ENCODE measurements at regions not wholly inside any gene's neighbourhood (a gene's known extent, or its start where the extent isn't known, plus 50 kb on each side); places are given as distances from the start of the nearest gene placed in this dataset.

DNA sequence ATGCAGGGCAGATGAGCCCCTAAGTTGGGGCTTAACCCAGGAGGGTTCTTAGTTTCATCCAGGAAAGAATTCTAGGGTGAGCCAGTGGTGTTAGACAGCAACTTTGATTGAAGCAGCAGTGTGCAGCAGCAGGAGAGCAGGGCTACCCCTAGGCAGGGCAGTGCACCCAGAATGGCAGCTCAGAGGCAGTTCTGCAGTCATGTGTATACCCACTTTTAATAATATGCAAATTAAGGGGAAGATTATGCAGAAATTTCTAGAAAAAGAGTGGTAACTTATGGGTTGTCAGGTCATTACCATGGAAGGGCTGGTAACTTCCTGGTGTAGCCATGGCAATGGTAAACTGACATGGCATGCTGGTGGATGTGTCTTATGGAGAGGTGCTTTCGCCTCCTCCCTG lies 297.5 kb downstream of the PCNX1 start:
- no peak overlapping the region for H4K8ac ChIP-seq (replicated peaks; ENCODE audit: insufficient read length, low read depth, low read length)
- no peak overlapping the region for H2BK20ac ChIP-seq (ENCODE audit: low read depth, low read length, poor library complexity, severe bottlenecking)
- Mint-ChIP-seq H3K4me1 (peaks cover 8 to 14% of the 10 kb centered on the region in 2 experiments), H3K36me3 (ENCODE audit: insufficient read depth in 1 of 3, low read depth in 3 of 3) (peaks cover 0 to 10% (median 0%) of the 10 kb centered on the region in 3 experiments; a peak in 3 of 7 replicates), H3K4me3 (no peak overlapping the region), H3K27ac (no peak overlapping the region; a peak in 1 of 7 replicates), H3K9me3 (peaks cover 11 to 13% of the 10 kb centered on the region in 2 experiments; a peak in 4 of 5 replicates), H3K27me3 (ENCODE audit: low read depth) (peaks cover 2% of the 10 kb centered on the region)
- no peak overlapping the region for H3K56ac ChIP-seq (ENCODE audit: insufficient read length, low read depth, low read length)
- no peaks in the 10 kb centered on the region for H3K79me1 ChIP-seq (ENCODE audit: insufficient read depth, low read depth, low read length, poor library complexity, severe bottlenecking)
- no peak overlapping the region for H4K5ac ChIP-seq (ENCODE audit: insufficient read length, low read depth, low read length)
- no peak overlapping the region for H3K18ac ChIP-seq (ENCODE audit: insufficient read length, low read depth, low read length)
- H3K27ac ChIP-seq (ENCODE audit: insufficient read length, low read depth, low read length), result no peak overlapping the region
- H3K14ac ChIP-seq (ENCODE audit: insufficient read depth, low read length), result no peak overlapping the region
- H2BK12ac ChIP-seq (ENCODE audit: insufficient read length, low read depth, low read length), result no peak overlapping the region
- no peak overlapping the region for H3K4me2 ChIP-seq (ENCODE audit: insufficient read depth, insufficient read length, low read length)
- H3K9ac ChIP-seq (ENCODE audit: extremely low read depth, insufficient read length, low read length), result no peak overlapping the region
- no peak overlapping the region for H2BK15ac ChIP-seq (ENCODE audit: low read depth, low read length)
- H3T11ph ChIP-seq (ENCODE audit: low read length), result no peak overlapping the region
- DNase-seq, result no peak
- H3K27me3 ChIP-seq (ENCODE audit: insufficient read depth, low read length), result no peaks in the 10 kb centered on the region
- no peak overlapping the region for H3K4ac ChIP-seq (ENCODE audit: low read depth, low read length)
- no CpG with 5 or more reads among the region's 1 CpG for WGBS (ENCODE audit: extremely low coverage, insufficient read length, low lambda C conversion rate)
- no peak overlapping the region for H3K23ac ChIP-seq (ENCODE audit: insufficient read length, low read depth, low read length)
- H4K20me1 ChIP-seq (ENCODE audit: control insufficient read depth, insufficient read depth, insufficient read length), result no peaks in the 10 kb centered on the region
- no peaks in the 10 kb centered on the region for H3K4me1 ChIP-seq (ENCODE audit: insufficient read depth, low read length)
- no peak overlapping the region for H2AK5ac ChIP-seq (ENCODE audit: insufficient read length, low read length)
- no peak overlapping the region for H2BK5ac ChIP-seq (ENCODE audit: insufficient read length, low read length)
- H2BK120ac ChIP-seq (ENCODE audit: low read depth, low read length, poor library complexity, severe bottlenecking), result no peak overlapping the region
- H3K9me3 ChIP-seq (ENCODE audit: control insufficient read depth, low read depth, low read length), result no peaks in the 10 kb centered on the region
- no peak overlapping the region for H4K91ac ChIP-seq (ENCODE audit: insufficient read length, low read depth, low read length)
- H3K79me2 ChIP-seq (ENCODE audit: insufficient read depth, low read length), result no peaks in the 10 kb centered on the region
- no peaks in the 10 kb centered on the region for H3K23me2 ChIP-seq (ENCODE audit: insufficient read length, low read depth, low read length, poor library complexity, severe bottlenecking)
- H2AFZ ChIP-seq (ENCODE audit: low read length), result no peak overlapping the region
- TF ChIP-seq, protein P1, sequence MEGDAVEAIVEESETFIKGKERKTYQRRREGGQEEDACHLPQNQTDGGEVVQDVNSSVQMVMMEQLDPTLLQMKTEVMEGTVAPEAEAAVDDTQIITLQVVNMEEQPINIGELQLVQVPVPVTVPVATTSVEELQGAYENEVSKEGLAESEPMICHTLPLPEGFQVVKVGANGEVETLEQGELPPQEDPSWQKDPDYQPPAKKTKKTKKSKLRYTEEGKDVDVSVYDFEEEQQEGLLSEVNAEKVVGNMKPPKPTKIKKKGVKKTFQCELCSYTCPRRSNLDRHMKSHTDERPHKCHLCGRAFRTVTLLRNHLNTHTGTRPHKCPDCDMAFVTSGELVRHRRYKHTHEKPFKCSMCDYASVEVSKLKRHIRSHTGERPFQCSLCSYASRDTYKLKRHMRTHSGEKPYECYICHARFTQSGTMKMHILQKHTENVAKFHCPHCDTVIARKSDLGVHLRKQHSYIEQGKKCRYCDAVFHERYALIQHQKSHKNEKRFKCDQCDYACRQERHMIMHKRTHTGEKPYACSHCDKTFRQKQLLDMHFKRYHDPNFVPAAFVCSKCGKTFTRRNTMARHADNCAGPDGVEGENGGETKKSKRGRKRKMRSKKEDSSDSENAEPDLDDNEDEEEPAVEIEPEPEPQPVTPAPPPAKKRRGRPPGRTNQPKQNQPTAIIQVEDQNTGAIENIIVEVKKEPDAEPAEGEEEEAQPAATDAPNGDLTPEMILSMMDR (conservative IDR thresholded peaks at IDR 0.05), result no peak
